Nephron progenitor cell (in vitro differentiated cells): ENCODE measurements at regions not wholly inside any gene's neighbourhood (a gene's known extent, or its start where the extent isn't known, plus 50 kb on each side); places are given as distances from the start of the nearest gene placed in this dataset.

ENCODE experiments used
- DNase-seq: peaks from one replicate; pipeline ENCODE4 v3.0.0; 2021
- H3K27ac Mint-ChIP-seq: 2 replicates; pipeline ENCODE4 v1.8.0; 2021; ENCODE audit warnings: mild to moderate bottlenecking, moderate library complexity, mixed read lengths
- H3K27me3 Mint-ChIP-seq: 2 replicates; pipeline ENCODE4 v1.8.0; 2021; ENCODE audit warnings: mild to moderate bottlenecking, low read depth, mixed read lengths; ENCODE audit not compliant: poor library complexity
- H3K36me3 Mint-ChIP-seq: 2 replicates; pipeline ENCODE4 v1.8.0; 2021; ENCODE audit warnings: low read depth, mixed read lengths
- H3K4me1 Mint-ChIP-seq: 2 replicates; pipeline ENCODE4 v1.8.0; 2021; ENCODE audit warnings: mixed read lengths
- H3K4me3 Mint-ChIP-seq: 2 replicates; pipeline ENCODE4 v1.8.0; 2021; ENCODE audit warnings: mild to moderate bottlenecking, moderate library complexity, mixed read lengths
- H3K9me3 Mint-ChIP-seq: 2 replicates; pipeline ENCODE4 v1.8.0; 2021; ENCODE audit warnings: mild to moderate bottlenecking, moderate library complexity, mixed read lengths
- TF ChIP-seq, protein P1 (sequence below): fragments of 200-600 bp; sonication (generic); IDR thresholded peaks from 2 replicates; pipeline ENCODE4 v1.5.0; 2021; ENCODE audit warnings: antibody characterized with exemption

DNA sequence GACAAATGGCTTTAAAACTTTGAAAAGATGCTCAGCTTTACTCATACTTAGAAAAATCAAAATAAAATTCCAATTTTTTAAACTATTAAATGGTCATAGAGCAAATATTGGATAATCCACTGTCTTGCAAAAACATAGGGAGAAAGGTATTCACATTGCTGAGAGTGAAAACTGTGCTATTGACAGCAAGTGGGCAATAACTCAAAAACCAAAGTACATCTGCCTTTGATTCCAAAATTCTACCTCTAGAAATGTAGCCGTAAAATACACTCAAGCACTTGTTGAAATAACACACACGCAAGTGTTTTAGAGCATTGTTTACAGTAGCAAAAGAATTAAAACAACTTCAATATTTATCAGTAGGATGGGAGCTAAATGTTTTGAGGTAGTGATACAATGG lies 210.6 kb upstream of the HS3ST3A1 start:
- Mint-ChIP-seq H3K36me3 (peaks cover 15% of the 10 kb centered on the region), H3K27me3 (peaks cover 4% of the 10 kb centered on the region), H3K4me3 (no peak overlapping the region), H3K9me3 (peaks cover 5% of the 10 kb centered on the region), H3K27ac (no peak overlapping the region), H3K4me1 (no peaks in the 10 kb centered on the region)
- TF ChIP-seq, protein P1, sequence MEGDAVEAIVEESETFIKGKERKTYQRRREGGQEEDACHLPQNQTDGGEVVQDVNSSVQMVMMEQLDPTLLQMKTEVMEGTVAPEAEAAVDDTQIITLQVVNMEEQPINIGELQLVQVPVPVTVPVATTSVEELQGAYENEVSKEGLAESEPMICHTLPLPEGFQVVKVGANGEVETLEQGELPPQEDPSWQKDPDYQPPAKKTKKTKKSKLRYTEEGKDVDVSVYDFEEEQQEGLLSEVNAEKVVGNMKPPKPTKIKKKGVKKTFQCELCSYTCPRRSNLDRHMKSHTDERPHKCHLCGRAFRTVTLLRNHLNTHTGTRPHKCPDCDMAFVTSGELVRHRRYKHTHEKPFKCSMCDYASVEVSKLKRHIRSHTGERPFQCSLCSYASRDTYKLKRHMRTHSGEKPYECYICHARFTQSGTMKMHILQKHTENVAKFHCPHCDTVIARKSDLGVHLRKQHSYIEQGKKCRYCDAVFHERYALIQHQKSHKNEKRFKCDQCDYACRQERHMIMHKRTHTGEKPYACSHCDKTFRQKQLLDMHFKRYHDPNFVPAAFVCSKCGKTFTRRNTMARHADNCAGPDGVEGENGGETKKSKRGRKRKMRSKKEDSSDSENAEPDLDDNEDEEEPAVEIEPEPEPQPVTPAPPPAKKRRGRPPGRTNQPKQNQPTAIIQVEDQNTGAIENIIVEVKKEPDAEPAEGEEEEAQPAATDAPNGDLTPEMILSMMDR, result no peak
- DNase-seq, result no peak

DNA sequence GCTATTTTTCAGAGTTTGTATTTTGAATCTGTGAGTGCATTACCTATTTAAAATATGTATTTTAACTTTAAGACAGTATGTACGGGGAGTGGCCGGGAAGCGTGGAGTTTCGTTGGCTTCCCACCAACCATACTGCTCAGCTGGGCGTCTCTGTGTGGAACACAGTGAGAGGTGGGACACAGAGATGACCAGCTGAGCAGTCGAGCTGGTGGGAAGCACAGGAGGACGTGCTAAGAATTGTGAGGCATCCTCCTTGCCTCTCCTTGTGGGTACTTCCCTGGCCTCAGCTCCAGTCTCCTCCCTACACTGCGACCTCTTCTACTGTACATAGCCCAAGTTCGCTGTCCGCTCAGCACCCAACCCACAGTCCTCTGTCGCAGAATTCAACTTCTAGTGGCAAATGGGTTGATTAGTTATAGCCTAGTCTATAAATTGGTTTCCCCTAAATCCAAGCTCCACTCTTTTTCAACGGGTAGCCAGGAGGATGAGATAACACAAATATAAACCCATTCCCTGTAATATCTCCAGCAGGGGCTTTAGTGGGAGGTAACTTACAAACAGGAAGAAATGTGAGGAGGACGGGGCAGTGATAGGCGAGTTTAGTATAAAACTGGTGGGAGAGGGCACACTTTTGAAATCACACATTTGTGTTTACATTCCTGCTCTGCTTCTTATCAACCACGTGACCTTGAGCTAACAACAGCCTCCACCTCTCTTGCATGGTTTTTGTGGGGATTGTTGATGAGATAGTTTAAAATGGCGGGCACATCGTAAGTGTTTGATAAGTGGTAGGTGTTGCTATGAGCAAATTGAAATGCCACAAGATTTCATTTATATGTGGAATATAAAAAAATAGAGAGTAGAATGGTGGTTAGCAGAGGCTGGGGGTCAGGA lies 211.9 kb upstream of the HS3ST3A1 start:
- Mint-ChIP-seq H3K4me1 (no peaks in the 10 kb centered on the region), H3K9me3 (peaks cover 5% of the 10 kb centered on the region), H3K4me3 (no peak overlapping the region), H3K27me3 (peaks cover 7% of the 10 kb centered on the region), H3K27ac (no peak overlapping the region), H3K36me3 (peaks cover 15% of the 10 kb centered on the region)
- TF ChIP-seq, protein P1, result no peak
- DNase-seq, result no peak

DNA sequence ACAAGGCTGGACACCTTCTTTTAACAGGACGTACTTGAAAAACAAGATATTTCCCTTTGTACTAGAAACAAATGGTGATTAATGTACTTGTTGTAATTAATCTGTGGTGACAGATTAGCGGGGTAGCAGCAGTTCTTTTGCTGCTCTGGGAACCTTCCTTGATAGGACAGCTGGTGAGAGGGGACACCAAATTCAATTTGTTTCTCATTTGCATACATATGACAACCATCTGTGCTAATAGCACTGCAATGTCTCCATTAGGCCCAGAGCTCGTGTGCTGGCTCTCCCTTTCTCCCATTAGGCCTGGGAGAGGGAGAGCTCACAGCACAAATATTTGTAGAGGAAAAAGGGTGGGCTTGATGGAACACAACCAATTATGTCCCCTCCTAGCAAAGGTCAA lies 221.0 kb upstream of the HS3ST3A1 start:
- TF ChIP-seq, protein P1, result no peak
- peaks cover 5% of the 10 kb centered on the region for H3K9me3 Mint-ChIP-seq
- H3K27me3 Mint-ChIP-seq, result peaks cover 3% of the 10 kb centered on the region
- peaks cover 6% of the 10 kb centered on the region for H3K36me3 Mint-ChIP-seq
- no peak for DNase-seq
- peaks cover 10% of the 10 kb centered on the region for H3K4me1 Mint-ChIP-seq
- H3K27ac Mint-ChIP-seq, result no peak overlapping the region
- H3K4me3 Mint-ChIP-seq, result no peak overlapping the region

DNA sequence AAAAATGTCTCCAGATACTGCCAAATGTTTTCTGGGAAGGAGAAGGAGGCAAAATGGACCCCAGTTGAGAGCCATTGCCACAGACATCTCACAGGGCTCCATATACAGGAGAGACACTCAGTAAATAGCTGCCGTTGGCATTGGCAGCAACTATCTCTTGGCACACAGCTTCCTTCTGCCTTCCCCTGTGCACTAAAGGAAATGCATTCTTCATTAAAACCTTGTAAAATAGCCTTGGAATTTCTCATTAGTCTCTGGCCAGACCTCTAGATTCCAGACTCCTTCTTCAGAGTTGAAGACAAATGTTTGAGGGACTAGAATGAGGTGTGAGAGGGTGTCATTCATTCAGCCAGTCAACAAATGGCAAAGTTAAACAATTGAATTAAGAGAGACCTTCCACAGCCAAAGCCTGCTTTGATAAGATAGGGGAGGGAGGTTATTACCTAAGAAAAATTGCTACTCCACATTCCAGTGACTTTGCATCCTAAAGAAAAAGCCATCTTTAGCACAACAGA lies 223.9 kb upstream of the HS3ST3A1 start:
- TF ChIP-seq, protein P1, result no peak
- H3K27me3 Mint-ChIP-seq, result no peaks in the 10 kb centered on the region
- peaks cover 4% of the 10 kb centered on the region for H3K36me3 Mint-ChIP-seq
- no peak overlapping the region for H3K4me3 Mint-ChIP-seq
- H3K9me3 Mint-ChIP-seq, result peaks cover 7% of the 10 kb centered on the region
- peaks cover 19% of the 10 kb centered on the region for H3K4me1 Mint-ChIP-seq
- H3K27ac Mint-ChIP-seq, result no peak overlapping the region
- no peak for DNase-seq

DNA sequence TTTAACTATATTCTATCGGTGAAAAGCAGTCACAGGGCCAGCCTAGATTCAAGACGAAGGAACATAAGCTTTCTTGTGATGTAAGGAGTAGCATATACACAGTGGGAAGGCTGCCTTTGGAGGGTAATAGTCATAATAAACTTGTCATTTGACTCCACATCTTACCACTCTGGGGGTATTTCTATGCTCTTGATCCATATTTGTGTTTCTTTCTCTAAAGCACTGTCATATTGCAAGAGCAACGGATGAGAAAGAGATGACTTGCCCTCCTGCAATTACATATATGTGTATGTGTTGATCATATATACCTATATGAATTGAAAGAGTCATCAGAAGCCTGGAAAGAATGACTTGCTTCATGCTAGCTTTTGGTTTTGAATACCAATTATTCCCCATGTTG lies 225.4 kb upstream of the HS3ST3A1 start:
- H3K9me3 Mint-ChIP-seq, result peaks cover 7% of the 10 kb centered on the region
- no peak overlapping the region for H3K4me3 Mint-ChIP-seq
- H3K27ac Mint-ChIP-seq, result no peak overlapping the region
- H3K4me1 Mint-ChIP-seq, result peaks cover 19% of the 10 kb centered on the region
- peaks cover 5% of the 10 kb centered on the region for H3K36me3 Mint-ChIP-seq
- DNase-seq, result no peak
- TF ChIP-seq, protein P1, result no peak
- peaks cover 5% of the 10 kb centered on the region for H3K27me3 Mint-ChIP-seq
